G401 (cell line): ENCODE measurements at regions not wholly inside any gene's neighbourhood (a gene's known extent, or its start where the extent isn't known, plus 50 kb on each side); places are given as distances from the start of the nearest gene placed in this dataset.
"Not testable (repeated sequence)": the region's sequence is repeated elsewhere in the genome, so short reads cannot be mapped to it uniquely, and the experiment has no call there.

Experiments used
- DNase-seq: peaks from one replicate; pipeline ENCODE4 v3.0.0-alpha.2; 2015; ENCODE audit warnings: low spot score
- in situ Hi-C: cut with HindIII; loops from 2 replicates; pipeline ENCODE4 v1.10.0; 2016; ENCODE audit warnings: low sequenced_read_pairs, mixed read lengths

- in situ Hi-C loops: no loop called here
- no peak for DNase-seq
These were observed 78.4 kb downstream of the ADAMTS15 start for GRCh38 chr11:130526846-130527245.

DNA sequence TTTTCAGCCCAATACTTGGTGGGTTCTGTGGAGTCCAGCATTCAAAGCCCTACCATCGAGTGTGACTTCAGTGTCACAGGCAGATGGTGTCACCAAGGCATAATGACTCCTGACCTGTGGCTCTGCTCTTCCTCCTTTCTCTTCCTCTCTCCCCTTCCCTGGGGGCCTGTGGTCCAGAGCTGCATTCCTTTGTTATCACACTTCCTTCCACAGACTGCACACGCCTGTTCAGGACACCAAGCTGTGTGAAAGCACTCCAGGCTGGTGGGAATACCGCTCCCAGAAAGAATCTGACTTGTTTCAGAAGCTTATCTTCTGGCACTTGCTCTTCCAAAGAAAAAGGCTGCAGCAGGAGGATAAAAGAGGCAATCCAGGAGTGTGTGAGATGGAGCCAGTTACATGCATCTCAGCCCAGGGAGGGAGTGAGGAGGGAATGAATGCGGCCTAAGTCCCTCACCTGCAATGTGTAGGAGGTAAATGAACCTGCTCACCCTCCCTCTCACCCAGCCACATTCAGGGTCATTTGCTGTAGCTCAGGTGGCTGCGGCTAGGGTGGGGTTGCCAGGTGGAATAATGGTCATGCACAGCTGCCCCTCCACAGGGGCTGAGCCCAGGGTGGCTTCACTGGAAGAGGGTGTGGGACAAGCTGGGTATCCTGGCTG, 79.3 kb downstream of the ADAMTS15 start:
- no peak for DNase-seq
- in situ Hi-C loops: no loop called here

DNA sequence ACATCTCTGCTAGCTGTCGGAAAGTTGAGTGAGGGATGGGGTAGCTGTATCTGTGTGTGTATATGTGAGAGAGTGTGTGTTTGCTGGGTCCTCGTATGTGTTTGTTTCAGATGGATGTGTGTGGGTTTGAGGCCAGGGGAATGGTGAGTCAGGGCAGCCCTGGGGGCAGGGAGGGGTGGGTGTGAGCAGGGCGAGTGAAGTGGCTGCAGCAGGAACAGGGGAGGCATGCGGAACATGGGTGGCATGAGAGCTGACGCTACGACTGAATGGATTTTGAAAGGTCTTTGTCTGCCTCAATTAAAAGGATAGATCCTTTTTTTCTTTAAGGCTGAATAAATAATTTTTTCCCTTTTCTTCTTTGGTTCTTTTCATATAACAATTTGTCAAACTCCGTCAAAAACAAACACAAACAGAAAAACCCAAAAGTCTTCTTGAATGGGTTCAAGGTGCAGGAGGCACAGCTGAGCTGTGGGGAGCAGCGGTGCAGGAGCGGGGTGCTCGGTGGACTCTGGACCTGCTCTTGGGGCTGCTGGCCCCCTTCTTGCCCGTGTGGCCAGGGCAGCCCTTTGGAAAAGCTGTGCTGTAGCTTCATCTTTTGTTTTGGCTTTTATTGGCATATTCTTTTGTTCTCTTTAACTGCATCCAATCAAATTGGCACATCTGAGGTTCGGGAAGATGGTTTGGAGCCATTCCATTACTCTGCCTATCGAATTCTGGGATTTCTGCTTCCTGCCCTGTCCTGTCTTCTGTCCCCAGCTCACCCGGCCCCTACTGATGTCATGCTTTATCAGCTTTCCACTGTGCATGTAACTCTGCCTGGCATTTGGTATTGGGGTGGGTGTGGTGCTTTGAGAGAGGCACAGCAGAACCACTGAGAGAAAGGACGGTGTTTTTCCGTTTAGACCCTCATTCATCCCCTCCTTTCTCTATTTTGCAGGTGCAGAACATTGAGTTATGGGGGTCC, 80.1 kb downstream of the ADAMTS15 start:
- no peak for DNase-seq
- in situ Hi-C loops: no loop called here

GRCh38 chr11:130529366-130529765, 80.9 kb downstream of the ADAMTS15 start:
- DNase-seq: no peak
- in situ Hi-C loops: no loop called here

- in situ Hi-C loops: no loop called here
- no peak for DNase-seq
These were observed 82.6 kb downstream of the ADAMTS15 start for GRCh38 chr11:130531061-130531460.

- no peak for DNase-seq
- in situ Hi-C loops: no loop called here
These were observed 84.8 kb downstream of the ADAMTS15 start for GRCh38 chr11:130533113-130533798.

DNA sequence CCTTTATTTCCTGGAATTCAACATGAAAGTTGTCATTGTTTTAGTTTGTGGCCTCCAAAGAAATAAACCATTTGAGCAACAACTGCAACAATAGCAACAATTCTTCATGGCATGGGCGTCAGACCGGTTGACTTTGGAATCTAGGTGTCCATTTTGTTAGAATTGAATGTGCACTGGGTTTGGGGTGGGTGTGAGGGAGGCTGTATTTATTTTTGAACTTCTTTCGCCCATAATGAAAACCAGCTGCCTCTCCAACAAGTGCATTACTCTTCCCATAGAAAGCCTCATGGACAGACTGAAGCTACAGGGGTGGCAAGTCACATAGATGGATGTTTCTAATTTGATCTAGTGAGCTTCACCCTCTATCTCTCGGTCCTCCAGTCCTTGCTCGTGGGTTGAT, 85.4 kb downstream of the ADAMTS15 start:
- DNase-seq: no peak
- in situ Hi-C loops: no loop called here

DNA sequence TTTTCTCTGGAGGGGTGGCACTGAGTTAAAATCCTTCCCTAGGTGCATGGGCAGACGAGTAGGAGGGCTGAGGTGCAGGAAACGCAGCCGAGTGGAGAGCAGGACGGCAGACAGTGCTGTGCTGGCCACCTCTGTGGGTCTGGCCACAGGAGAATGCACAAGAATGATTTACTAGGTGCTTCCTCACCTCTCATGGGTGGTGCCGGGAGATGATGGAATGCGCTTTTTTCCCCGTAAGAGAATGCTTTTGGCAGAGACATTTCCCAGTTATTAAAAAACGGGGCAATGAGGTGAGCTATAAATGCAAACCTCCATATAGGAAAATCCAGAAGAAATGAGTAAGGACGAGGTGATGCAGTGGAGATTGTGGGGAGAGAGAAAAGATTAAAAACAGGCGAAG, 86.1 kb downstream of the ADAMTS15 start:
- in situ Hi-C loops: no loop called here
- no peak for DNase-seq

- no peak for DNase-seq
- in situ Hi-C loops: no loop called here
These were observed 87.1 kb downstream of the ADAMTS15 start for GRCh38 chr11:130535520-130535919.

DNA sequence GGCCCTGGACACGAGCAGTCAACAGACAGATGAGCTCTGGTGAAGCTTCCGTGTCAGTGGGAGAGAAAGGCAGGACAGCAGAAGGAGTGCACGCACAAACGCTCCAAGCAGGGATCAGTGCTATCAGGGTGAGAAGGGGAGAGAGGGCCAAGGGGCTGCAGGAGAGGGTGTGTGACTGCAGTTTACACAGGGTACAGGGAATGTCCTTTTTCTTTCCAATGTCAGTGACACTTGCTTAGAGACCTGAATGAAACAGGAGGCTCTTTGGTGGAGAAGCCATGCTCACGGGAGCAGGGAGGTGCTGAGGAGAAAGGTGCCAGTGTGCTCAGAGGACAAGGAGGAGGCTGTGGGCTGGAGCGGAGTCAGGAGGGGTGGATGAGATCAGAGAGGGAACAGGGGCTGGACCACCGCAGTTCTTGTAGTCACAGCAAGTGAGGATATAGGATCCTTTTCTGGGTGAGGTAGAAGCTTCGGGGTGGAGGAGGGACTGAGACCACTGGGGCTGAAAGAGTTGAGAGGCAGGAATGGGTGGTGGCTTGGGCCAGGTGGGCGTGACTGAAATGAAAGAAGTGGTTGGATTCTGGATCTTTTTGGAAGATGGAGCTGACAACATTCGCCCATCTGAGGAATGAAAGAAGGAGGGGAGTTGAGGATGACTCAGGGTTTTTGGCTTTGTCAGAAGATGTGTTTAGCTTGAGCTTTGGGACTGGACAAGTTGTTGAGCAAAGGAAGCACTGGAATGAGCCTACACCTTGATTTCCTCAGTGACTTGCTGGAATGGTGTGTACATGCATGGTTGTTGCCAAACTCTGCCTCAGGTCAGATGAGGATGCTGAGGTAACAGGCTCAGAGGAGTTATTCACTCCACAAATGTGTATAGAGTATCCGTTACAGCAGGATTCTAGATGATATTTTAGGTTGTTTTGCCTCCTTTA, 87.9 kb downstream of the ADAMTS15 start:
- DNase-seq: no peak
- in situ Hi-C loops: no loop called here

DNA sequence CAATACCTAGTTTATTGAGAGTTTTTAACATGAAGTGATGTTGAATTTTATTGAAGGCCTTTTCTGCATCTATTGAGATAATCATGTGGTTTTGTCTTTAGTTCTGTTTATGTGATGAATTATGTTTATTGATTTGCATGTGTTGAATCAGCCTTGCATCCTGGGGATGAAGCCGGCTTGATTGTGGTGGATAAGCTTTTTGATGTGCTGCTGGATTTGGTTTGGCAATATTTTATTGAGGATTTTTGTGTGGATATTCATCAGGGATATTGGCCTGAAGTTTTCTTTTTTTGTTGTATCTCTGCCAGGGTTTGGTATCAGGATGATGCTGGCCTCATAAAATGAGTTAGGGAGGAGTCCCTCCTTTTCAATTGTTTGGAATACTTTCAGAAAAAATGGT, 91.2 kb downstream of the ADAMTS15 start:
- DNase-seq, in situ Hi-C loops: not testable (repeated sequence)

GRCh38 chr11:130544266-130544665, 95.8 kb downstream of the ADAMTS15 start:
- in situ Hi-C loops: no loop called here
- no peak for DNase-seq

GRCh38 chr11:130545449-130546072, 97.1 kb downstream of the ADAMTS15 start:
- DNase-seq: no peak
- in situ Hi-C loops: no loop called here

- DNase-seq: no peak
- in situ Hi-C loops: no loop called here
These were observed 98.0 kb downstream of the ADAMTS15 start for GRCh38 chr11:130546438-130546837.

- in situ Hi-C loops: no loop called here
- no peak for DNase-seq
These were observed 98.7 kb downstream of the ADAMTS15 start for GRCh38 chr11:130546901-130547694.

GRCh38 chr11:130547761-130548490, 99.5 kb downstream of the ADAMTS15 start:
- in situ Hi-C loops: no loop called here
- DNase-seq: no peak

- no peak for DNase-seq
- in situ Hi-C loops: no loop called here
These were observed 100.0 kb downstream of the ADAMTS15 start for GRCh38 chr11:130548491-130548833.
